H1 (cell line): ENCODE measurements at regions not wholly inside any gene's neighbourhood (a gene's known extent, or its start where the extent isn't known, plus 50 kb on each side); places are given as distances from the start of the nearest gene placed in this dataset.

Experiments used
- CTCF ChIA-PET: fragments of 300-600 bp; sonication (Branson Sonifier 250); formaldehyde crosslinking; loops from one replicate; lab custom pipeline; 2021; ENCODE audit not compliant: partially characterized antibody; lab: Charles Lee
- POLR2A ChIA-PET: fragments of 300-600 bp; sonication (Branson Sonifier 250); formaldehyde crosslinking; loops from one replicate; lab custom pipeline; 2021; ENCODE audit warnings: inconsistent platforms; ENCODE audit not compliant: partially characterized antibody; lab: Charles Lee
- DNase-seq, 2 experiments: peaks; one replicate each; pipeline versions ENCODE4 v3.0.0 to v3.0.0-alpha.2; 2010 to 2022; ENCODE audit warnings: low spot score in 2 of 2, low read depth in 1 of 2, mixed read lengths in 1 of 2
- FAIRE-seq: peaks from 2 replicates; lab custom pipeline; 2011; peaks lifted over from hg19 to GRCh38; lab: Jason Lieb, UNC
- H2AFZ ChIP-seq: 2 replicates; pipeline ENCODE4 v1.8.1; 2012; ENCODE audit warnings: low read length, inconsistent platforms
- H2AK5ac ChIP-seq: 2 replicates; pipeline ENCODE4 v1.6.1; 2013; ENCODE audit warnings: low read depth, low read length
- H2BK120ac ChIP-seq: replicated peaks from 2 replicates; pipeline ENCODE3; 2013; ENCODE audit warnings: low read depth, low read length, inconsistent platforms
- H2BK12ac ChIP-seq: 2 replicates; pipeline ENCODE4 v1.6.1; 2013; ENCODE audit warnings: low read depth, low read length
- H2BK15ac ChIP-seq: 2 replicates; pipeline ENCODE4 v1.6.1; 2013; ENCODE audit warnings: low read length
- H2BK20ac ChIP-seq: 2 replicates; pipeline ENCODE4 v1.6.1; 2013; ENCODE audit warnings: low read length
- H2BK5ac ChIP-seq: 2 replicates; pipeline ENCODE4 v1.6.1; 2013; ENCODE audit warnings: low read depth, low read length
- H3K14ac ChIP-seq: 2 replicates; pipeline ENCODE4 v1.6.1; 2013; ENCODE audit warnings: inconsistent platforms; ENCODE audit not compliant: insufficient read length
- H3K18ac ChIP-seq: 2 replicates; pipeline ENCODE4 v1.6.1; 2013; ENCODE audit warnings: low read length; ENCODE audit errors: extremely low read depth
- H3K23ac ChIP-seq: 2 replicates; pipeline ENCODE4 v1.6.1; 2013; ENCODE audit warnings: inconsistent platforms; ENCODE audit not compliant: insufficient read length
- H3K23me2 ChIP-seq: 2 replicates; pipeline ENCODE4 v1.6.1; 2013; ENCODE audit warnings: low read depth, low read length
- H3K27ac ChIP-seq: 2 replicates; pipeline ENCODE4 v1.6.1; 2011; ENCODE audit warnings: low read depth, low read length, inconsistent platforms
- H3K27me3 ChIP-seq, 4 experiments: replicated peaks in 1 of 4; 1 replicate in 1 of 4; 2 replicates in 3 of 4; pipeline versions ENCODE4 v1.6.1 to v1.8.1; 2011 to 2013; ENCODE audit warnings: low read length in 3 of 4, mild to moderate bottlenecking in 3 of 4, inconsistent platforms in 2 of 4, mixed read lengths in 2 of 4, moderate library complexity in 1 of 4; ENCODE audit not compliant: control insufficient read depth in 3 of 4, insufficient read depth in 3 of 4; ENCODE audit errors: extremely low read depth in 1 of 4
- H3K36me3 ChIP-seq, 4 experiments: 2 replicates each; pipeline versions ENCODE4 v1.6.1 to v1.8.1; 2011 to 2013; ENCODE audit warnings: mild to moderate bottlenecking in 4 of 4, low read length in 3 of 4, moderate library complexity in 2 of 4, control low read depth in 1 of 4, inconsistent platforms in 1 of 4; ENCODE audit not compliant: insufficient read depth in 4 of 4, control insufficient read depth in 2 of 4
- H3K4ac ChIP-seq: replicated peaks from 2 replicates; pipeline ENCODE3; 2013; ENCODE audit warnings: low read length, low read depth, mixed read lengths, inconsistent platforms; ENCODE audit not compliant: insufficient read length
- H3K4me1 ChIP-seq, 4 experiments: replicated peaks in 1 of 4; 1 replicate in 1 of 4; 2 replicates in 3 of 4; pipeline versions ENCODE4 v1.6.1 to v1.8.1; 2011 to 2013; ENCODE audit warnings: low read length in 3 of 4, inconsistent platforms in 2 of 4, mixed read lengths in 1 of 4; ENCODE audit not compliant: insufficient read depth in 4 of 4, control insufficient read depth in 3 of 4
- H3K4me2 ChIP-seq, 2 experiments: 2 replicates each; pipeline versions ENCODE4 v1.6.1 to v1.8.1; 2011 to 2013; ENCODE audit warnings: low read depth in 2 of 2, low read length in 2 of 2, control low read depth in 1 of 2, inconsistent platforms in 1 of 2, mild to moderate bottlenecking in 1 of 2; ENCODE audit not compliant: insufficient read depth in 1 of 2
- H3K4me3 ChIP-seq, 4 experiments: fragments of 200-600, 300-600 bp in 1 of 4; sonication (generic), shearing (Covaris generic), sonication (Bioruptor Twin) in 1 of 4; 2 replicates each; pipeline versions ENCODE4 v1.5.1 to v1.8.1; 2011 to 2016; ENCODE audit warnings: low read length in 4 of 4, low read depth in 3 of 4, control low read depth in 2 of 4, inconsistent platforms in 2 of 4, mild to moderate bottlenecking in 2 of 4, mixed read lengths in 1 of 4, moderate library complexity in 1 of 4; ENCODE audit not compliant: insufficient read depth in 2 of 4; ENCODE audit errors: extremely low read depth in 1 of 4
- H3K56ac ChIP-seq: replicated peaks from 2 replicates; pipeline ENCODE3; 2013; ENCODE audit warnings: low read depth, mild to moderate bottlenecking, mixed read lengths, low read length, inconsistent platforms; ENCODE audit not compliant: insufficient read length
- H3K79me1 ChIP-seq: 2 replicates; pipeline ENCODE4 v1.6.1; 2013; ENCODE audit warnings: low read depth, low read length, control low read depth
- H3K79me2 ChIP-seq, 2 experiments: 2 replicates each; pipeline versions ENCODE4 v1.6.1 to v1.8.1; 2012 to 2013; ENCODE audit warnings: low read length in 2 of 2, mild to moderate bottlenecking in 2 of 2, inconsistent platforms in 1 of 2; ENCODE audit not compliant: insufficient read depth in 2 of 2, control insufficient read depth in 1 of 2
- H3K9ac ChIP-seq, 4 experiments: replicated peaks in 1 of 4; 1 replicate in 1 of 4; 2 replicates in 3 of 4; pipeline versions ENCODE4 v1.6.1 to v1.8.1; 2011 to 2013; ENCODE audit warnings: low read depth in 3 of 4, low read length in 3 of 4, control low read depth in 2 of 4, mild to moderate bottlenecking in 2 of 4, moderate library complexity in 2 of 4, inconsistent platforms in 1 of 4; ENCODE audit errors: extremely low read depth in 1 of 4
- H3K9me3 ChIP-seq, 2 experiments: 2 replicates each; pipeline versions ENCODE4 v1.6.1 to v1.8.1; 2012 to 2013; ENCODE audit warnings: mild to moderate bottlenecking in 2 of 2, moderate library complexity in 2 of 2, control low read depth in 1 of 2, inconsistent platforms in 1 of 2, low read depth in 1 of 2, low read length in 1 of 2, mixed read lengths in 1 of 2; ENCODE audit not compliant: insufficient read depth in 2 of 2
- H4K20me1 ChIP-seq, 2 experiments: replicated peaks in 1 of 2; 2 replicates each; pipeline versions ENCODE3 to v1.8.1; 2011 to 2013; ENCODE audit warnings: inconsistent platforms in 2 of 2, low read length in 2 of 2, mild to moderate bottlenecking in 1 of 2; ENCODE audit not compliant: insufficient read depth in 2 of 2, control insufficient read depth in 1 of 2
- H4K5ac ChIP-seq: 2 replicates; pipeline ENCODE4 v1.6.1; 2013; ENCODE audit warnings: low read length, low read depth, mixed read lengths, inconsistent platforms; ENCODE audit not compliant: insufficient read length
- H4K8ac ChIP-seq: 2 replicates; pipeline ENCODE4 v1.8.0; 2013; ENCODE audit warnings: mild to moderate bottlenecking, moderate library complexity, low read length, inconsistent platforms; ENCODE audit not compliant: insufficient read depth; ENCODE audit errors: extremely low read depth
- H4K91ac ChIP-seq: replicated peaks from 2 replicates; pipeline ENCODE3; 2013; ENCODE audit warnings: low read length, mixed read lengths, inconsistent platforms; ENCODE audit not compliant: insufficient read length
- BCL11A ChIP-seq, 2 experiments: IDR thresholded peaks; one replicate each; pipeline ENCODE4 v1.6.1; 2011; ENCODE audit warnings: low read depth in 2 of 2, low read length in 2 of 2, mild to moderate bottlenecking in 2 of 2
- CREB1 ChIP-seq: IDR thresholded peaks from 2 replicates; pipeline ENCODE4 v1.6.1; 2012; ENCODE audit warnings: inconsistent platforms
- JUND ChIP-seq: IDR thresholded peaks from 2 replicates; pipeline ENCODE4 v1.6.1; 2011; ENCODE audit warnings: mild to moderate bottlenecking, improper control_type of control experiment, low read length
- KDM1A ChIP-seq: fragments of 200-600, 300-600 bp; sonication (generic); IDR thresholded peaks from 2 replicates; pipeline ENCODE4 v1.7.1; 2016; ENCODE audit warnings: mild to moderate bottlenecking, low read length, borderline replicate concordance
- MAFK ChIP-seq: IDR thresholded peaks from 2 replicates; pipeline ENCODE4 v1.6.1; 2012; ENCODE audit warnings: low read depth, mild to moderate bottlenecking, improper control_type of control experiment, low read length
- NANOG ChIP-seq: IDR thresholded peaks from 2 replicates; pipeline ENCODE4 v1.6.1; 2011; ENCODE audit warnings: low read length, low read depth, mild to moderate bottlenecking, inconsistent platforms; ENCODE audit not compliant: insufficient read depth, poor library complexity, severe bottlenecking
- PHF8 ChIP-seq: fragments of 200-600 bp; sonication (generic); conservative IDR thresholded peaks from 2 replicates; pipeline ENCODE4 v1.7.1; 2012; ENCODE audit warnings: low read depth, mild to moderate bottlenecking, inconsistent platforms, low read length, moderate library complexity
- POLR2AphosphoS5 ChIP-seq: IDR thresholded peaks from 2 replicates; pipeline ENCODE4 v1.6.1; 2011; ENCODE audit warnings: low read depth, low read length
- SP1 ChIP-seq: IDR thresholded peaks from 2 replicates; pipeline ENCODE4 v1.6.1; 2011; ENCODE audit warnings: low read depth, low read length
- ZNF274 ChIP-seq: IDR thresholded peaks from 2 replicates; pipeline ENCODE4 v1.7.0; 2012; ENCODE audit warnings: low read length, borderline replicate concordance; ENCODE audit errors: extremely low read depth
- WGBS, 2 experiments: shearing (Covaris generic) in 1 of 2; methylation state at CpG; one replicate each; pipeline versions ENCODE4 v1.1.6 to v1.1.7; 2013 to 2015; ENCODE audit warnings: low lambda C conversion rate in 2 of 2, mixed read lengths in 2 of 2, inconsistent platforms in 1 of 2, low coverage in 1 of 2, missing lambda C conversion rate in 1 of 2; ENCODE audit not compliant: insufficient replicate concordance in 2 of 2, insufficient coverage in 1 of 2, insufficient read length in 1 of 2; ENCODE audit errors: extremely low coverage in 1 of 2, missing lambda C conversion rate in 1 of 2; 5-methylcytosine and 5-hydroxymethylcytosine counted together
- TF ChIP-seq, protein P1 (sequence below): IDR thresholded peaks from 2 replicates; pipeline ENCODE4 v1.6.1; 2011; ENCODE audit warnings: low read depth, mild to moderate bottlenecking, low read length; ENCODE audit not compliant: insufficient read depth

DNA sequence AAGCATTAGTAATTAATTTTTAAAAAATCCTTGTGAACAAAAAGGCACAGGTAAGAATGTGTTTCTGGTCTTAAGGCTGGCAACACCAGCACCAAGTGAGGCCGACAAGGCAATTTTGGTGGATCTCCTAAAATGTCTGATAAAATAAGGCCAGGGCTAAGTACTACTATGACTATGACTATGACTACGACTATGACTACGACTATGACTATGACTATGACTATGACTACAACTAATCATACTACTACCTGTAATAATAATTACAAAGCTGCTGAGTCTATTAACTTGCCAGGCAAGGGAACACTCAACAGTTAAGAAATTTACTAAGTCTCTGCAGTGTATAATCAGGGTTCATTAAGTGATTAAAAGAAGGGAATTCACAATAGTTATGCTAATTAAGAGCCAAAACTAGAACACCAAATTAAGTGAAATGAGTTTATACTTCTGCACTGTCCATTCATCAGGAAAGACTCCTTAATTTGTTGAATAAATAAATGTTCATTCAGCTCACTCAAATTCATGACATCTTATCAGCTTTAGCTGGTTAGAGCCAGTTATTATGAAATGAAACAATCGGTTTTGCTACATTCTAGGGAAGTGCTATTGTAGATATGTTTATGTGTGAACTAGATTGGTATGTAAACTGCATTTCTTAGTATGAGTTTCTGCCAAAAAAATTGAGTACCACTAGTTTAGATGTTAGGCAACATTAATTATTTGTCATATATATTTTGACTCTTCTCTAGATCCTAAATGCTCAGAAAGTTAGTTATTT is 1626.2 kb upstream of the PCDH20 start:
- no peak overlapping the region for H3K56ac ChIP-seq
- H2AFZ ChIP-seq, result no peak overlapping the region
- no peak overlapping the region for H4K5ac ChIP-seq
- no peak overlapping the region for H4K91ac ChIP-seq
- H3K4ac ChIP-seq, result no peak overlapping the region
- H4K8ac ChIP-seq, result no peak overlapping the region
- H2BK5ac ChIP-seq, result no peak overlapping the region
- H2BK15ac ChIP-seq, result no peak overlapping the region
- WGBS, 2 experiments, result 89% methylated on average over 4 of the region's 4 CpGs; no CpG with 5 or more reads in 1 of the 2 experiments
- DNase-seq, result no peak
- no peaks in the 10 kb centered on the region for H3K36me3 ChIP-seq
- no peaks in the 10 kb centered on the region; a peak in 1 of 4 replicates for H3K9me3 ChIP-seq
- H3K4me3 ChIP-seq, result no peak overlapping the region
- CTCF ChIA-PET, result interaction anchor here (1.5 kb wide), 1 partner anchor 12 kb away, joined by 6 read pairs; no protein-coding TSS in a partner anchor
- no peak overlapping the region for H2BK12ac ChIP-seq
- no peaks in the 10 kb centered on the region for H3K27me3 ChIP-seq
- no peak overlapping the region for H3K9ac ChIP-seq
- POLR2A ChIA-PET, result no interaction called here
- no peak overlapping the region for H3K14ac ChIP-seq
- H3K18ac ChIP-seq, result no peak overlapping the region
- H3K79me2 ChIP-seq, result no peaks in the 10 kb centered on the region
- no peaks in the 10 kb centered on the region for H4K20me1 ChIP-seq
- no peaks in the 10 kb centered on the region for H3K79me1 ChIP-seq
- no peaks in the 10 kb centered on the region for H3K23me2 ChIP-seq
- no peak overlapping the region for H3K4me2 ChIP-seq
- no peak overlapping the region for H2AK5ac ChIP-seq
- FAIRE-seq, result no peak
- no peak overlapping the region for H3K27ac ChIP-seq
- no peak overlapping the region for H2BK20ac ChIP-seq
- H3K23ac ChIP-seq, result no peak overlapping the region
- no peak overlapping the region for H2BK120ac ChIP-seq
- H3K4me1 ChIP-seq, result no peaks in the 10 kb centered on the region
- TF ChIP-seq MAFK (no peak), BCL11A (IDR thresholded peaks at IDR 0.05; ENCODE audit: low read depth in 2 of 2, low read length in 2 of 2) (no peak), SP1 (no peak), PHF8 (no peak), NANOG (no peak), KDM1A (no peak), CREB1 (no peak), JUND (no peak), POLR2AphosphoS5 (no peak), ZNF274 (no peak)
- TF ChIP-seq, protein P1, sequence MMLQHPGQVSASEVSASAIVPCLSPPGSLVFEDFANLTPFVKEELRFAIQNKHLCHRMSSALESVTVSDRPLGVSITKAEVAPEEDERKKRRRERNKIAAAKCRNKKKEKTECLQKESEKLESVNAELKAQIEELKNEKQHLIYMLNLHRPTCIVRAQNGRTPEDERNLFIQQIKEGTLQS, result no peak
